ENCODE measurements at regions not wholly inside any gene's neighbourhood (a gene's known extent, or its start where the extent isn't known, plus 50 kb on each side); places are given as distances from the start of the nearest gene placed in this dataset.

- no peak overlapping the region for H3K27ac Mint-ChIP-seq
- H3K27me3 ChIP-seq (ENCODE audit: insufficient read depth, low read length): no peaks in the 10 kb centered on the region
- no peaks in the 10 kb centered on the region for H3K36me3 ChIP-seq (ENCODE audit: insufficient read depth, low read length)
- H3K4me3 ChIP-seq (ENCODE audit: low read length in 2 of 2): no peak overlapping the region
- no peaks in the 10 kb centered on the region for H3K27me3 Mint-ChIP-seq
- intact Hi-C loops (cut with micrococcal nuclease): no loop called here
- H3K9me3 Mint-ChIP-seq: peaks cover 3 to 29% (median 15%) of the 10 kb centered on the region in 8 donors
- H3K4me3 Mint-ChIP-seq: no peak overlapping the region
- no peak overlapping the region for H3K27ac ChIP-seq (ENCODE audit: low read depth, low read length)
- ChIA-PET POLR2A (ENCODE audit: partially characterized antibody) (no interaction called here), CTCF (ENCODE audit: partially characterized antibody) (no interaction called here)
- H3K4me1 ChIP-seq (ENCODE audit: insufficient read depth, low read length): no peaks in the 10 kb centered on the region
- no peak for DNase-seq
- H3K9me3 ChIP-seq (ENCODE audit: control insufficient read depth in 1 of 2, low read length in 2 of 2): no peaks in the 10 kb centered on the region
- H3K4me1 Mint-ChIP-seq: no peaks in the 10 kb centered on the region
- no peaks in the 10 kb centered on the region for H3K36me3 Mint-ChIP-seq
Observed at GRCh38 chr10:52836816-52837215, 64.2 kb upstream of the MBL2 start.

All from CD4-positive, alpha-beta memory T cell (primary cell).